Limb (tissue), 2 donors: ENCODE measurements at regions not wholly inside any gene's neighbourhood (a gene's known extent, or its start where the extent isn't known, plus 50 kb on each side); places are given as distances from the start of the nearest gene placed in this dataset.

Experiments used
- DNase-seq, 2 donors: peaks; one replicate each; pipeline ENCODE4 v3.0.0-alpha.2; 2016; ENCODE audit errors: extremely low spot score in 2 of 2

GRCh38 chr9:91098203-91098850 is 263.4 kb downstream of the AUH start:
- no peak for DNase-seq

GRCh38 chr9:91099436-91099835 is 262.3 kb downstream of the AUH start:
- DNase-seq, result no peak

DNA sequence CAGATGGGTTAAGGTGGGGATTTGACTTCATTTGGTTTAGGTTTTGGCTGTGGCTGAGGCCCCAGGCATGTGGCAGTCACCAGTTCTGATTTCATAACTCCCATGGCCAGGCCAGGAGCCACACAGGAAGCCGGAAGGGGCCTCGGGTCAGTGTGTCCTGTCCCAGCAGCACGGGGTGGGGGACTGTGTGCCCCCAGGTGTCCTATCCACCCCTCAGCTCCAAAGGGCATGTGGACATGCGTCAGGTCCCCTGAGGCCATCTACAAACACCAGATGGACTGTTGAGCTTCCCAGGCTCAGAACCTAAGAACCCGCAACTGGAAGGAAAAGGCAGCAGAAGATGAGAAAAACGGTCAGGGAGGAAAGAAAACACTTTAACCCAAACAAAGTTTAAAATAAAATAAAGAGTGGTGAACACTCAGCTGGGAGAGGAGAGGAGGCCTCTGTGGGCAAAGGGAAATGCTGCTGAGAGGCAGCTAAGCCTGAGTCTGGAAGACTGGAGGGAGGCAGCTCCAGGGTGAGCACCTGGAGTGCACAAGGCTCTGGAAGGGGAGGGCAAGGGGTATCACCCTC is 260.8 kb downstream of the AUH start:
- no peak for DNase-seq

GRCh38 chr9:91101611-91102168 is 260.0 kb downstream of the AUH start:
- DNase-seq, result no peak

DNA sequence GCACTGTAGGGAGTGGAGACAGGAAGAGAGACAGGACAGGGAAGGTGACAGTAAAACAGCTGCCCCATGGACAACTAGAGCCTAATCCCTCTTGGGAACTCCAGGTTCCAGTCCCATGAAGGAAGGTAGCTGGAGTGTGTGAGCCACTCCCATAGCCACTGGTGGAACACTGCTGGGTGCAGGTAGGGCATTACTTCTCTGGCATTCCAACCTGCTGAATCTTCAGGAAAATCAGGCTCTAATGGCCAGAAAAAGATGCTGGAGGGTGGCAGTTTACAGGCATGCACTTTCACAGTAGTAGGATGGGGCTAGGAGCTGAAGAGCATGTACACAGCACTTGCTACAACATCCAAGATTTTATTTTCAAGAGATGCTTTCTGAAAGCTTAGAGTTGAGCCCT is 259.4 kb downstream of the AUH start:
- no peak for DNase-seq

GRCh38 chr9:91103931-91104330 is 257.8 kb downstream of the AUH start:
- DNase-seq, result no peak

GRCh38 chr9:91106415-91107081 is 255.2 kb downstream of the AUH start:
- DNase-seq, result no peak

- no peak for DNase-seq
Observed at GRCh38 chr9:91111226-91111625, 250.5 kb downstream of the AUH start.

GRCh38 chr9:91111876-91112275 is 249.8 kb downstream of the AUH start:
- no peak for DNase-seq

DNA sequence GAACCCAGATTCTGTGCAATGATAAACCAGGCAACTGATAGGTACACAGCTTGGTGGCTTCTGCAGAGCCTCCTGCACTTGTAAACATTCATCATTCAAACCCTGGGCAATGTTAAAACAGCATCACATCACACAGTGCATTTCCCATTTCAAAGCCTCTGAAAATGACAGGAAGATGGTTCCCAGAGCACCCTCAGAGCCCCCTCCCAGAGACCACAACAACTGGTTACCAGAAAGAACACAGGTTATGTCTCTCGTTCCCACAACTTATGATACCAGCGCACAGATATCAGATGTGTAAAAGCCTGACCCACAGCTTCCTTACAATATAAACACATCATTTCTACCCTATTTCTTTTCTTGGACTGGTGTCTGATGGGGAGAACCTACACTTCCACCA is 248.7 kb downstream of the AUH start:
- DNase-seq, result no peak

DNA sequence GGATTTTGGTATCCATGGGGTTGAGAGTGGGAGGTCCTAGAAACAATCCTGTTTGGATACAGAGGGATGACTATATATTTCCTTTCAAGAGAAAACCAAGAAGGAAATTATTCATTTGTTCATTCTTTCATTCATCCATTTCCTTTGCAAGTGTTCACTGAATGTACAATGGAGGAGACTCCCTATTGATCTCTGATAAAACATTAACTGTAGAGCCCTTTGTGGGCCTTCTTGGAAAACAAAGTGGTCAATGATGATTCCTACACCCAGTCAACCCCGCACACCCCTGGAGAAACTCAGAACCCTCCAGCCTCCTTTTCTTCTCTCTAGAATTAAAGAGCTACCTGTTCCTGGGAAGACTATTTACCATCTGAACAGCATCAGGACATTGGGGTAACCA is 247.3 kb downstream of the AUH start:
- DNase-seq, result no peak

GRCh38 chr9:91116211-91116610 is 245.5 kb downstream of the AUH start:
- no peak for DNase-seq

- DNase-seq, result no peak
Observed at GRCh38 chr9:91116711-91117110, 245.0 kb downstream of the AUH start.

GRCh38 chr9:91117474-91117891 is 244.2 kb downstream of the AUH start:
- DNase-seq, result no peak

- peak; percentile 74 to 81 for DNase-seq
Observed at GRCh38 chr9:91117959-91118703, 243.6 kb downstream of the AUH start.

DNA sequence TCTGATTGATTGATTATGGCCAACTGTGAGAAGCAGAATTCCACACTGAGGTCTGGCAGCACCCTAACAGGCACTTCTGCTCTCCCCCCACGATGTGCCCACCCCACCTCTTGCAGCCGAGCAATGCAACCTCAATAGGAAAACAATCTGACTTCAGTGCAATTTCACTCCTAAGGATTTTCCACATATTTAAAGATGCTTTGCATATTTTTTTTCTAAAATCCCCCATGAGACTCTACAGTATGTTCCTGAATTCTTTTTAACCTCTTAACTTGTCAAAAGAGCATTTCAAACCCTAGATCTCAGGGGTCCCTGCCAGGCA is 243.1 kb downstream of the AUH start:
- DNase-seq, result no peak

- DNase-seq, result no peak
Observed at GRCh38 chr9:91119142-91119541, 242.6 kb downstream of the AUH start.

DNA sequence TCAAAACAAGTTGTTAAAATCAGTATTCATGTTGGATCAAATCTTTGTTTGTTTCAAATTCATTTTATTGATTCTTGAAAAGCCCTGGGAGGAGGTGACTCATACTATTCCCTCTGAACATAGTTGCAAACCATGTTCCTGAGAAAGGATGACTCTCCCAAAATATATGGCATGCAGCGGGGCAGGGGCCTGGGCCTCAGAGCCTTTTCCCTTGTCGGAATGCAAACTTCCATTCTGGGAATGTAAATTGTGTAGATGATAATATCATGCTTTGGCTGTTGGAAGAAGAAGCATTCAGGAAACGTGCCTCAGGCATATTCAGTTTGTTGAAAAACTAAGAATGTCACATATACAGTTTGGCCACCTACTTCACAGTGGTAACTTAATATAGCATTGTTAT is 242.0 kb downstream of the AUH start:
- no peak for DNase-seq

DNA sequence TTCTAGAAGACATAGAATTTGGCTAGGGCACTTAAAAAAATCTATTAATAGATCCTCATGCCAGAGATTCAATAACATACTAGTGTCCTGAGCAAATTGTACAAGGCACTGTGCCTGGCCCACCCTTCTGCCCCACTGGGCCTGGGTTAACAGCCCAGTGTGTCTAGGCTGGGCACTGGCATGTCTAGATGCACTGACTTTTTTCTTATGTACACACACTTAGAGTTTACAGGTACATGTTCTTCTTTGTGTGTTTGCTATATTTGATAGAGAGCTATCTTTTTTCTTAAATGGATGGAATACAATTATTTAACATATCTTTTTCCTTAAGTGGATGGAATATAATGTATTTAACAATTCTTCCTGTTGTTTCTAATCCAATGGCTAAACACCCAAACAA is 241.5 kb downstream of the AUH start:
- DNase-seq, result no peak

GRCh38 chr9:91122755-91123154 is 239.0 kb downstream of the AUH start:
- DNase-seq, result no peak

- DNase-seq, result no peak
Observed at GRCh38 chr9:91126761-91127445, 234.8 kb downstream of the AUH start.

DNA sequence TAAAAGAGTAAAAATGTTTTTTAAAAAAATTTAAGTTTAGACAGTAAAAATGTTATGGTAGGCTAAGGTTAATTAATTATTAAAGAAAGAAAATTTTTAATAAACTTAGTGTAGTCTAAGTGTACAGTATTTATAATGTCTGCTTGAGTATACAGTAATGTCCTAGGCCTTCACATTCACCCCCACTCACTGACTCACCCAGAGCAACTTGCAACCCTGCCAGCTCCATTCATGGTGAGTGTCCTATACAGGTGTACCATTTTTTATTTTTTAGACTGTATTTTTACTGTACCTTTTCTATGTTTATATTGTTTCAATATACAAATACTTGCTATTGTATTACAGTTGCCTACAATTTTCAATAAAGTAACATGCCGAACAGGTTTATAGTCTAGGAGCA is 234.1 kb downstream of the AUH start:
- no peak for DNase-seq
